22Rv1 (cell line): ENCODE measurements at regions not wholly inside any gene's neighbourhood (a gene's known extent, or its start where the extent isn't known, plus 50 kb on each side); places are given as distances from the start of the nearest gene placed in this dataset.

Source experiments
- H3K27ac ChIP-seq: fragments of 450-650 bp; 2 replicates; pipeline ENCODE4 v1.5.1; 2017
- ZFX ChIP-seq: fragments of 450-650 bp; IDR thresholded peaks from 2 replicates; pipeline ENCODE4 v1.6.1; 2017; ENCODE audit warnings: antibody characterized with exemption, borderline replicate concordance
- TF ChIP-seq, protein P1 (sequence below): fragments of 450-650 bp; IDR thresholded peaks from 2 replicates; pipeline ENCODE4 v1.5.1; 2017; ENCODE audit warnings: mild to moderate bottlenecking

DNA sequence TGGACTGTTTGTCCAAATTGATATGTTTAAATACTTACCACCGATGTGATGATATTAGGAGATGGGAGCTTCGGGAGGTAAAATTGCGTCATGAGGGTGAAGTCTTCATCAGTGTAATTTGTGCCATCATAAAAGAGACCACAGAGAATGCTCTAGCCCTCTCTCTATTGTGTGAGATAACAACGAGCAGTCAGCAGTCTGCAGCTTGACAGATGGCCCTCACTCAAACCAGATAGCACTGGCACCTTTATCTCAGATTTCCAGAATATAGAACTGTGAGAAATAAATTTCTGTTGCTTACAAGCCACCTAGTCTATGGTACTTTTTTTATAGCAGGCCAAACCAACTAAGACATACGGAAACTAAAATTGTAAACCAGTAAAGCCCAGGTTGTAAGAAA is 1718.9 kb upstream of the MIR17HG start:
- no peak overlapping the region for H3K27ac ChIP-seq
- TF ChIP-seq, protein P1, sequence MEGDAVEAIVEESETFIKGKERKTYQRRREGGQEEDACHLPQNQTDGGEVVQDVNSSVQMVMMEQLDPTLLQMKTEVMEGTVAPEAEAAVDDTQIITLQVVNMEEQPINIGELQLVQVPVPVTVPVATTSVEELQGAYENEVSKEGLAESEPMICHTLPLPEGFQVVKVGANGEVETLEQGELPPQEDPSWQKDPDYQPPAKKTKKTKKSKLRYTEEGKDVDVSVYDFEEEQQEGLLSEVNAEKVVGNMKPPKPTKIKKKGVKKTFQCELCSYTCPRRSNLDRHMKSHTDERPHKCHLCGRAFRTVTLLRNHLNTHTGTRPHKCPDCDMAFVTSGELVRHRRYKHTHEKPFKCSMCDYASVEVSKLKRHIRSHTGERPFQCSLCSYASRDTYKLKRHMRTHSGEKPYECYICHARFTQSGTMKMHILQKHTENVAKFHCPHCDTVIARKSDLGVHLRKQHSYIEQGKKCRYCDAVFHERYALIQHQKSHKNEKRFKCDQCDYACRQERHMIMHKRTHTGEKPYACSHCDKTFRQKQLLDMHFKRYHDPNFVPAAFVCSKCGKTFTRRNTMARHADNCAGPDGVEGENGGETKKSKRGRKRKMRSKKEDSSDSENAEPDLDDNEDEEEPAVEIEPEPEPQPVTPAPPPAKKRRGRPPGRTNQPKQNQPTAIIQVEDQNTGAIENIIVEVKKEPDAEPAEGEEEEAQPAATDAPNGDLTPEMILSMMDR: no peak
- TF ChIP-seq ZFX: no peak

DNA sequence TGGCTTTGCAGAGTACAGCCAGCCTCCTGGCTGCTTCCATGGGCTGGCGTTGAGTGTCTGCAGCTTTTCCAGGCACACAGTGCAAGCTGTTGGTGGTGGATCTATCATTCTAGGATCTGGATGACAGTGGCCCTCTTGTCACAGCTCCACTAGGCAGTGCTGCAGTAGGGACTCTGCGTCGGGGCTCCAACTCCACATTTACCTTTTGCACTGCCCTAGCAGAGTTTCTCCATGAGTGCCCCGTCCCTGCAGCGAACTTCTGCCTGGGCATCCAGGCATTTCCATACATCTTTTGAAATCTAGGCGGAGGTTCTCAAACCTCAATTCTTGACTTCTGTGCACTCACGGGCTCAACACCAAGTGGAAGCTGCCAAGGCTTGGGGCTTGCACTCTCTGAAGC is 1697.3 kb upstream of the MIR17HG start:
- no peak overlapping the region for H3K27ac ChIP-seq
- TF ChIP-seq, protein P1: no peak
- no peak for TF ChIP-seq ZFX

DNA sequence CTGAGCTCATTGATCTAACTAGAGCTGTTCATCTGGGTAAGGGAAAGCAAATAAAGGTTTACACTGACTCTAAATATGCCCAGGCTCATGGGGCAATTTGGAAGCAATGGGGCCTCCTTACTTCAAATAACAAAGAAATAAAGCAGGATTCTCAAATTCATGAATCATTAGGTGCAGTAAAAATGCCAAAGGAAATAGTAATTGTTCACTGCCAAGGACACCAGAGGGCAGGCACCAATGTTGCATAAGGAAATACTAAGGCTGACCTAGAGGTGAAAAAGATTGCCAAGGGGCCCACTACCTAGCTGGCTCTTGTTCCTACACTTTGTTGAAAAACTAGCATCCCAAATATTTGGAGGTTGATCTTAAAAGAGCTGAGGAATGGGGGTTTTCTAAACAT is 1686.7 kb upstream of the MIR17HG start:
- no peak overlapping the region for H3K27ac ChIP-seq
- TF ChIP-seq, protein P1: no peak
- TF ChIP-seq ZFX: no peak

DNA sequence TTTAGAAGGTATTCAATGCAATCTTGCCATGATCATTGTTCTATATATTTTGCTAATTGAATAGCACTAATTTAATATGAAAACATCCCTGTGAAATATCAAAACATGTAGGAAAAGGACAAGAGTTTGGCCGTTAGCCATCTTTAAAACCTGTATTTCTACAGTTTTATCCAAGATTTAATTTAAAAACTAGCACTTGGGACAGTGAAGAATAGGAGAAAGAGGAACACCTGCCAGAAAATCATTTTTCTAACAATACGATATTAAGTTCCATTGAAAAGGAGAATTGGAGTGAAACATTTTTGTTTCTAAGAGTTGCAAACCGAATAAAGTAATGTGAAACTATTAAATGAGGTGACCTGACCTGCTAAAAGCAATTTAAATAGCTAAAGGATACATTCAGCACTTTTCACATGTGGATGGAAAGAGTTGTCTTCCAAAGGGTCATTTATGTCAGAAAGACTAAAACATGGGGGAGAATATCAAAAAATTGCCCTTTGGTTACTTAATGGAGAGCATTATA is 1673.6 kb upstream of the MIR17HG start:
- TF ChIP-seq ZFX: no peak
- TF ChIP-seq, protein P1: no peak
- H3K27ac ChIP-seq: no peak overlapping the region

DNA sequence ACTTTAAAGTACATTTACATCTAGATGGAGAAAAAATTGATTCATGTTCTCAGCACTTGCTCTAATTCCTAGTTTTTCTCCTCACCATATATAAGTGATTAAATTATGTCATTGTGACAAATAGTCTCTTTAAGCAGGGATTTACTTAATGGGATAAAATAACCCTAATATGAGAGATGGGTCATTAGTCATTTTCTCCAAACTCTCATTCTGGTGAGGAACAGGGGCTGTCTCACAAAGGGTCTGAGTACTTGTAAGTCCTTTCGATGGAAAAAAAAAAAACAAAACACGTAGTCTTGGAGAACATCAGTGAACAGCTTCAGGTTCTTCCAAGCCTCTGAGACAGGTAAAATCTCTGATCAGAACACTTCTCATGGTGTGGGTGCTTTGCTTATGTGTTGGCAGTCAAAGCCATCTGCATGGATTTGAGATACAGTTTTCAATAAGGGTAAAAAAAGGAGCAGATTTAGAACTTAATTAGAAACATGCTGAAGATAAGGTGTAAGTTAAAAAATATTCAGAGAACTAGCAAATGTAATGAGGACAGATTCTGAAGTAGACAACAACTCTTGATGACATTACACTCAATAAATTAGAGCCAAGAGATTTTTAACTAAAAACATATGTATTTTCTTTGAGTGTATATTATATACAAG is 1668.9 kb upstream of the MIR17HG start:
- TF ChIP-seq, protein P1: no peak
- no peak for TF ChIP-seq ZFX
- no peak overlapping the region for H3K27ac ChIP-seq

DNA sequence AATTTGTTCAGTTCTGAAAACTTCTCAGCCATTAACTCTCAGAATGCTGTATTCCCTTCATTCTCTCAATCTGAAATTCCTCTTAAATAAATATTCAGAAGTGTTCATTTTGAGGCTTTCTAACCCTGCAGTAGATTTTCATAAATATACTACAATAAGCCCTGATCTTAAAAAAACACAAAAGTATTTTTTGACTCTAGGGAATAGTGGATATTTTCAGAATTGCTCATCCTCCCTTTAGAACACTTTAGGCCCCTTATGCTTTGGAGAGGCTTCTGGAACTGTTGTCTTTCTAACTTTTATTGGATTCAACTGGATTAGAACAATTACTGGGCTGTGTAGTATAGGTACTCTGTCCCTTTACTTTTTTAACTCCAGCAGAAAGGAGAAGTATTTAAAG is 1662.6 kb upstream of the MIR17HG start:
- TF ChIP-seq, protein P1: no peak
- TF ChIP-seq ZFX: no peak
- H3K27ac ChIP-seq: no peak overlapping the region

DNA sequence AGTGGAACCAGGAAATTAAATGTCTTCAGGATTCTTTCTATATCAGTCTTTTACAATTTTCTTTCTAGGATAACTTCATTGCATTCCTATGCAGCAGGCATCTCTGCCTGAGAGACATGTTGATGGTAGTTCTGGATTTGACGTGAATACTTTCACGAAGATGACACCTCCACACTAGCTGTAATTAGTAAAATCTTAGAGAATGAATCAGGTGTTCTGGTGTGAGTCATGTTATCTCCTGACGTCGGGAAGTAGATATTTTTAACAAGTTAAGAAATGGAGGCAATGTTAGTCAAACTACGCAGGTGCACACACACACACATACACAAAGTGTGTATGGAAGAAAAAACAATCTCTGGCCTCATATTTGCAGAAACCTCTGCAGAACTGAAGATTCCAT is 1661.3 kb upstream of the MIR17HG start:
- no peak overlapping the region for H3K27ac ChIP-seq
- no peak for TF ChIP-seq ZFX
- TF ChIP-seq, protein P1: no peak
